Neural cell (in vitro differentiated cells): ENCODE measurements at regions not wholly inside any gene's neighbourhood (a gene's known extent, or its start where the extent isn't known, plus 50 kb on each side); places are given as distances from the start of the nearest gene placed in this dataset.

ENCODE experiments used
- EZH2 ChIP-seq: fragments of 200-600, 300-800 bp; shearing (Covaris generic), sonication (generic); IDR thresholded peaks from 2 replicates; pipeline ENCODE4 v1.6.1; 2014; ENCODE audit warnings: antibody characterized with exemption, low read length, borderline replicate concordance, mild to moderate bottlenecking; ENCODE audit not compliant: insufficient read depth, poor library complexity, severe bottlenecking
- TF ChIP-seq, protein P1 (sequence below): fragments of 450-650 bp; IDR thresholded peaks from 2 replicates; pipeline ENCODE4 v1.5.1; 2014; ENCODE audit warnings: antibody characterized with exemption, mild to moderate bottlenecking, moderate library complexity; ENCODE audit not compliant: poor library complexity, severe bottlenecking

DNA sequence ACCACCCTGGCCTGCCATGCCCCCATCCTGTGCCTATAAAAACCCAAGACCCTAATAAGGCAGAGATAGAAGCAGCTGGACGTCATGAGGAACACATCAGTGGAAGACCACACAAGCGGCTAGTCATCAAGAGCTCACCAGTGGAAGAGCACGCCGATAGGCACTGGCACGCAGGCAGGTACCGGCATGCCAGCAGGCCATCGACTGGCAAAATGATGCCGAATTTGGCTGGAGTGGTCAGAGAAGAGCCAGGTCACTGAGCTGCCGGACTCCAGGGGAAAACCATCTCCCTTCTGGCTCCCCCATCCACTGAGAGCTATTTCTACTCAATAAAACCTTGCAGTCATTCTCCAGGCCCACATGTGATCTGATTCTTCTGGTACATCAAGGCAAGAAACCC, 227.6 kb upstream of the EXOC2 start:
- TF ChIP-seq, protein P1, sequence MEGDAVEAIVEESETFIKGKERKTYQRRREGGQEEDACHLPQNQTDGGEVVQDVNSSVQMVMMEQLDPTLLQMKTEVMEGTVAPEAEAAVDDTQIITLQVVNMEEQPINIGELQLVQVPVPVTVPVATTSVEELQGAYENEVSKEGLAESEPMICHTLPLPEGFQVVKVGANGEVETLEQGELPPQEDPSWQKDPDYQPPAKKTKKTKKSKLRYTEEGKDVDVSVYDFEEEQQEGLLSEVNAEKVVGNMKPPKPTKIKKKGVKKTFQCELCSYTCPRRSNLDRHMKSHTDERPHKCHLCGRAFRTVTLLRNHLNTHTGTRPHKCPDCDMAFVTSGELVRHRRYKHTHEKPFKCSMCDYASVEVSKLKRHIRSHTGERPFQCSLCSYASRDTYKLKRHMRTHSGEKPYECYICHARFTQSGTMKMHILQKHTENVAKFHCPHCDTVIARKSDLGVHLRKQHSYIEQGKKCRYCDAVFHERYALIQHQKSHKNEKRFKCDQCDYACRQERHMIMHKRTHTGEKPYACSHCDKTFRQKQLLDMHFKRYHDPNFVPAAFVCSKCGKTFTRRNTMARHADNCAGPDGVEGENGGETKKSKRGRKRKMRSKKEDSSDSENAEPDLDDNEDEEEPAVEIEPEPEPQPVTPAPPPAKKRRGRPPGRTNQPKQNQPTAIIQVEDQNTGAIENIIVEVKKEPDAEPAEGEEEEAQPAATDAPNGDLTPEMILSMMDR, result no peak
- TF ChIP-seq EZH2, result no peak
